H1 (cell line): ENCODE measurements at regions not wholly inside any gene's neighbourhood (a gene's known extent, or its start where the extent isn't known, plus 50 kb on each side); places are given as distances from the start of the nearest gene placed in this dataset.

ENCODE experiments used
- CEBPB ChIP-seq: IDR thresholded peaks from 2 replicates; pipeline ENCODE4 v1.6.1; 2012; ENCODE audit warnings: low read depth, low read length
- CHD7 ChIP-seq: fragments of 300-600 bp; sonication (generic); IDR thresholded peaks from 2 replicates; pipeline ENCODE4 v1.7.1; 2012; ENCODE audit warnings: low read length, moderate library complexity, mild to moderate bottlenecking, inconsistent platforms; ENCODE audit not compliant: insufficient replicate concordance
- CTCF ChIP-seq, 3 experiments: IDR thresholded peaks; 1 replicate in 2 of 3; 2 replicates in 1 of 3; pipeline versions ENCODE4 v1.5.1 to v1.6.1; 2011; ENCODE audit warnings: low read length in 3 of 3, mild to moderate bottlenecking in 3 of 3, inconsistent platforms in 2 of 3, low read depth in 1 of 3, moderate library complexity in 1 of 3; ENCODE audit not compliant: insufficient read depth in 1 of 3; ENCODE audit errors: control extremely low read depth in 1 of 3
- EP300 ChIP-seq, 2 experiments: IDR thresholded peaks; 1 replicate in 1 of 2; 2 replicates in 1 of 2; pipeline ENCODE4 v1.6.1; 2011 to 2012; ENCODE audit warnings: low read depth in 2 of 2, low read length in 2 of 2, mild to moderate bottlenecking in 2 of 2, borderline replicate concordance in 1 of 2, inconsistent platforms in 1 of 2, moderate library complexity in 1 of 2
- EZH2 ChIP-seq: fragments of 200-600 bp; sonication (generic); IDR thresholded peaks from 2 replicates; pipeline ENCODE4 v1.7.1; 2012; ENCODE audit warnings: low read depth, mild to moderate bottlenecking, moderate library complexity, low read length, inconsistent platforms; ENCODE audit not compliant: severe bottlenecking
- GABPA ChIP-seq: IDR thresholded peaks from 2 replicates; pipeline ENCODE4 v1.6.1; 2011; ENCODE audit warnings: mild to moderate bottlenecking, low read length, moderate library complexity, borderline replicate concordance; ENCODE audit not compliant: insufficient read depth
- JUN ChIP-seq: IDR thresholded peaks from 2 replicates; pipeline ENCODE4 v1.6.1; 2011; ENCODE audit warnings: low read depth, mild to moderate bottlenecking, improper control_type of control experiment, low read length
- POLR2AphosphoS5 ChIP-seq: IDR thresholded peaks from 2 replicates; pipeline ENCODE4 v1.6.1; 2011; ENCODE audit warnings: low read depth, low read length
- SP2 ChIP-seq: IDR thresholded peaks from 2 replicates; pipeline ENCODE4 v1.6.1; 2012; ENCODE audit warnings: mild to moderate bottlenecking, low read length, inconsistent platforms
- SRF ChIP-seq: IDR thresholded peaks from 2 replicates; pipeline ENCODE4 v1.6.1; 2011; ENCODE audit warnings: mild to moderate bottlenecking, low read depth, low read length, moderate library complexity
- TAF7 ChIP-seq: optimal IDR thresholded peaks from 2 replicates; pipeline ENCODE3; 2011; ENCODE audit warnings: low read depth, mild to moderate bottlenecking, inconsistent platforms, low read length, moderate library complexity, borderline replicate concordance
- YY1 ChIP-seq: IDR thresholded peaks from 2 replicates; pipeline ENCODE4 v1.6.1; 2011; ENCODE audit warnings: low read depth, mild to moderate bottlenecking, low read length
- ZNF274 ChIP-seq: IDR thresholded peaks from 2 replicates; pipeline ENCODE4 v1.7.0; 2012; ENCODE audit warnings: low read length, borderline replicate concordance; ENCODE audit errors: extremely low read depth

- TF ChIP-seq POLR2AphosphoS5: no peak
- no peak for TF ChIP-seq CTCF (IDR thresholded peaks at IDR 0.05; ENCODE audit: control extremely low read depth in 1 of 3, insufficient read depth in 1 of 3, low read depth in 1 of 3, low read length in 3 of 3)
- no peak for TF ChIP-seq TAF7
- no peak for TF ChIP-seq JUN
- no peak for TF ChIP-seq EZH2
- TF ChIP-seq CHD7: no peak
- no peak for TF ChIP-seq CEBPB
- no peak for TF ChIP-seq YY1
- TF ChIP-seq ZNF274: no peak
- no peak for TF ChIP-seq SRF
- no peak for TF ChIP-seq GABPA
- no peak for TF ChIP-seq EP300 (IDR thresholded peaks at IDR 0.05; ENCODE audit: borderline replicate concordance in 1 of 2, low read depth in 2 of 2, low read length in 2 of 2)
- no peak for TF ChIP-seq SP2
Measured at GRCh38 chr14:95379634-95380033, 59.9 kb upstream of the CLMN start.
